ENCODE measurements at regions not wholly inside any gene's neighbourhood (a gene's known extent, or its start where the extent isn't known, plus 50 kb on each side); places are given as distances from the start of the nearest gene placed in this dataset.

GRCh38 chr12:83196694-83197350 is 510.1 kb downstream of the TMTC2 start:
- DNase-seq, result no peak

GRCh38 chr12:83190631-83191390 is 504.1 kb downstream of the TMTC2 start:
- DNase-seq, result no peak

- no peak for DNase-seq
Observed at GRCh38 chr12:83186419-83186818, 499.7 kb downstream of the TMTC2 start.

- DNase-seq, result no peak
Observed at GRCh38 chr12:83185241-83185640, 498.5 kb downstream of the TMTC2 start.
